T47D (cell line): ENCODE measurements at regions not wholly inside any gene's neighbourhood (a gene's known extent, or its start where the extent isn't known, plus 50 kb on each side); places are given as distances from the start of the nearest gene placed in this dataset.
"Not testable (repeated sequence)": the region's sequence is repeated elsewhere in the genome, so short reads cannot be mapped to it uniquely, and the experiment has no call there.

Experiments used
- DNase-seq, 2 experiments: peaks; one replicate each; pipeline versions ENCODE4 v3.0.0 to v3.0.0-alpha.2; 2011 to 2012; ENCODE audit warnings: low read depth in 1 of 2, low spot score in 1 of 2
- JUND ChIP-seq: IDR thresholded peaks from 2 replicates; pipeline ENCODE4 v1.6.1; 2012; ENCODE audit warnings: low read depth
- in situ Hi-C: cut with HindIII; loops from 2 replicates; pipeline ENCODE4 v1.10.0; 2016; ENCODE audit warnings: low sequenced_read_pairs, low pct_unique_long_range_greater_than_20kb

DNA sequence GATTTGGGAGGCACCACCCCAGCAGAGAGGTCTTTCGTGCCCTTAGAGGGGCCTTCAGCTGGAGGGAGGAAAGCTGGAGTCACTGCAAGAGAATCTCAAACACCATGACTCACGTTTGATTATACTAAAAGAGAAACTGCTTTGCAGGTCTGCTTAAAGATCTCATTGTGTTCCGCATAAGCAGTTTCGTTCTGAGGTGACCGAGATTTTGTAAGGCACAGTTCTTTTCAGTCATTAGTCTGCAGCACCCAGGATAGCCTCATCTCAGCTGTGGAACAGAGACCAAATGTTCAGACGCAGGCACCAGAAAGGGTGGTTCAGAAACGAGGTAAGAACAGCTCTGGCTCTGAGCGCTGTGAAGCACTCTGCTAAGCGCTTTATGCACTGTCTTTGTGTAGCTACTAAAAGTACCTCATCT is 71.2 kb upstream of the GTF3A start:
- in situ Hi-C loops: no loop called here
- no peak for DNase-seq

DNA sequence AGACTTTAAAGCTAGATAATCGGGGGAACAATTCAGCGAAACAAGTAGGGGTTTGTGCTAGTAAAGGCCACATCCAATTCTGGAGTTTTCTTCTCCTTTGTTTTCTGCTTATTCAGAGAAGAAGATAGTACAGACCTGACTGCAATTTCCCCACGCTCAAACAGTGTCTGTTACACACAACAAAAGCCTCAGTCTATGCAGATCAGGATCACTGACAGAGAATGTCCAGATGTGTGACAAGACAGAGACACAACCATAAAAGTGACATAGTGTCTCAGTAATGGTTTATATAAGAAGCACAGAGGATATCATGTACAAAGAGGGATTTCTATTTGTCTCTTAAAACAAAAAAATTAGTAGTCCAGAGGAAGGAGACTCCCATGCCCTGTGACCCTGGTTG is 70.7 kb upstream of the GTF3A start:
- TF ChIP-seq JUND: no peak
- in situ Hi-C loops: no loop called here
- no peak for DNase-seq

More for the DNA sequence above, 71.2 kb upstream of the GTF3A start:
- TF ChIP-seq JUND: no peak

DNA sequence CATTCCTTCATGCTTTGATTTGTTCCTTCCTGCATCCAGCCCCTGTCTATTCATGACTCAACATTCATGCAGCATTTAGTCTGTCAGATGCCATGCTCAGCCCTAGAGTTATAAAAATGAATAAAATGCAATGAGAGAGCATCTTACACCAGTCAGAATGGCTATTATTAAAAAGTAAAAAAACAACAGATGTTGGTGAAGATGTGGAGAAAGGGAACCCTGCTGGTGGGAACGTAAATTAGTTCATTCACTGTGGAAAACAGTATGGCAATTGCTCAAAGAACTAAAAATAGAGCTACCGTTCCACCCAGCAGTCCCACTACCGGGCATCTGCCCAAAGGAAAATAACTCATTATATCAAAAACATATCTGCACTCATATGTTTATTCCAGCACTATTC is 70.0 kb upstream of the GTF3A start:
- in situ Hi-C loops: no loop called here
- TF ChIP-seq JUND: no peak
- no peak for DNase-seq

DNA sequence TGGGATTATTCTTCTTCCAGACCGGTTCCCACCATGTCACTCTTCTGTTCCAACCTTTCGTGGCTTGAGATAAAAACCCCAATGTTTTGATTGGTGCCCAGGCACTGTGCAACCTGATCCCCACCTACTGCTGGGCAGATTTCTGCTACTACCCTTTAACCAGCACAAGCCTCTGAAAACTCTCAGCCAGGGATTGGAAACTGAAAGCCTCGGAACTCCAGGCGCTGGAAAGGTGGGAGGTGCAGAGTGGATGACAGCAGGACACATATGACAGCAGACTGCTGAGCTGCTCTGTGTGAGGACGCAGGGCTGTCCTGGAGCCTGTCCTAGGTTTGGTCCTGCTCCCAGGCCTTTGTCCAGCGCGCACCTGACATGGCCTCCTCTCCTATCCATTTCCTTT is 68.5 kb upstream of the GTF3A start:
- no peak for TF ChIP-seq JUND
- in situ Hi-C loops: no loop called here
- no peak for DNase-seq

DNA sequence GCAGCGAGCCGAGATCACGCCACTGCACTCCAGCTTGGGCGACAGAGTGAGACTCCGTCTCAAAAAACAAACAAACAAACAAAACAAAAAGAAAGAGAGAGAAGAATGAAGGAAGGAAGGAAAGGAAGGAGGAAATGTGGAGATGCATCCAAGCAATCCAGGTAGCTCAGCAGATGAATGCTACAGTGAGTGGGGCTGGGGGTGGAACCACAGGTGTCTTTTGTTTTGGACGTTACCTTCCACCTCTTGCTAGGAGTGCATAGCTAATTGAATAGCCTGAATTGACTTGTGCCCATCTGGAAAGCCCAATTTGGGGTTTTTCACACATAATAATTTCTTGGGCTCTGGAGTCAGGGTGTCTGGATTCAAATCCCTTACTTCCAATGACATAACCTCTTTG is 66.0 kb upstream of the GTF3A start:
- in situ Hi-C loops: no loop called here
- no peak for TF ChIP-seq JUND
- DNase-seq: no peak

DNA sequence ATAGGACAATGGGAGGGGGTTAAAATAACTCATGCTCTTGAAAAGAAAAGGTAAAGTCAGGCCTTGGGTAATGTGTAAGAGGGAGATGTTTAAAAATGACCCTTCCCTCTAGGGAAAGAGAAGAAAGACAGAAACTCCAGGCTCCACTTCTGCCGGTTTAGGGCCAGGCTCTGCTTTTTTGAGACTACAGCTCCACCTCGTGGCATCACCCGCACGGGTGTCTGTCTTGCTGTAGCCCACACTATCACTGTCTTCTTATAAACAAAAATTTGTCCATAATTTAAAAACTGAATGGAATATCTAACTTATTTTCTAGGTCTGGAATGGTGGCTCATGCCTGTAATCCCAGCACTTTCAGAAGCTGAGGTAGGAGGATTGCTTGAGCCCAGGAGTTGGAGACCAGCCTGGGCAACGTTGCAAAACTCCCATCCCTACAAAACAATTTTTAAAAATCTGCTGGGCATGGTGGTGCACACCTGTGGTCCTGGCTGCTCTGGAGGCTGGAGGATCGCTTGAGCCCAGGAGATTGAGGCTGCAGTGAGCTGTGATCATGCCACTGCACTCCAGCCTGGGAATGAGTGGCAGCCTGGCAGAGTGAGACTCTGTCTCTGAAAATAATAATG is 65.1 kb upstream of the GTF3A start:
- no peak for TF ChIP-seq JUND
- in situ Hi-C loops: no loop called here
- DNase-seq: peak; percentile 60 to 61

DNA sequence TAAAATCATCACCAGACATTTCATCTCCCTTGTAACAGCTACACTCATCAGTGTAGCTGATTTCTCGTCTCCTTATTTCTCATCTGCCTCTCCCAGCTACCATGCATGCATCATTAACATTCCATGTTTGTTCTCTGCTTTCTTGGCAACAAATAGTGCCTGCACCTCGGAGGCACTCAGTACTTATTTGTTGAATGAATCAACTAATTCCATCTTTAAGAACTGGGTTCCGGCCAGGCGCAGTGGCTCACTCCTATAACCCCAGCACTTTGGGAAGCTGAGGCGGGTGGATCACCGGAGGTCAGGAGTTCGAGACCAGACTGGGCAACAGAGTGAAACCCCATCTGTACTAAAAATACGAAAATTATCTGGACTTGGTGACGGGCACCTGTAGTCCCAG is 63.9 kb upstream of the GTF3A start:
- peak in 1 of 2 experiments; percentile 42 for DNase-seq
- no peak for TF ChIP-seq JUND
- in situ Hi-C loops: no loop called here

DNA sequence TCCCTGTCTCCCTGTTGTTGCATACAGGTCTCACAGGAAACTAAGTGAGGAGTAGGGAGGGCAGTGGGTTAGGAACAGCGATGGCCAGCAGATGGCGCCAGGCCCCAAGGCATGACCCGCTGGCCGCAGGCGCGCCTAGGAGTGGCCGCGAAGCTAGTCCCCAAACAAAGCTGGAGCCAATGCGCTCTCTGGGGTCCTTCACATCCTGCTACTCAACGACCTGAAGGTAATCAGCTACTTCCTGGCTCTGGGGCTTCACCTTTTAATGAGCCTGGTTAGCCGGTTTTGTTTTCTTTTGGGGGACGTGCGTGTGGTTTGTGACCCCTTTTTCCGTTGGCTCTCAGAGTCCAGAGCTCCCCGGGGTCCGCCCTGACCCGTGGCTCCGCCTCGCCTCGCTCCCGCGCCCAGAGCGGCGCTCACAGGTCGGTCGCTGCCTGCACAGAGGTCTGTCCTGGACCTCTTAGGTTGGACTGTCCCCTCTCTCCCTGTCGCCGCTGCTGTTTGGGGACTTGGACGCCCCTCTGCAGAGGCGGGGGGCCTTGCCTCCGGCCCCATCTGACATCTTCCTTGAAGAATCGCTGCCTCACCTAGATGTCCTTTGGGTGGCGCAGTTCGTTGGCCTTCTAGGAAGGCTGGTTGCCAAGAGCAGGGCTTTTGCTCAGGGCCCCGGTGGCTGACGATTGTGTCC is 62.2 kb upstream of the GTF3A start:
- no peak for TF ChIP-seq JUND
- peak; percentile 76 to 80 for DNase-seq
- in situ Hi-C loops: no loop called here

DNA sequence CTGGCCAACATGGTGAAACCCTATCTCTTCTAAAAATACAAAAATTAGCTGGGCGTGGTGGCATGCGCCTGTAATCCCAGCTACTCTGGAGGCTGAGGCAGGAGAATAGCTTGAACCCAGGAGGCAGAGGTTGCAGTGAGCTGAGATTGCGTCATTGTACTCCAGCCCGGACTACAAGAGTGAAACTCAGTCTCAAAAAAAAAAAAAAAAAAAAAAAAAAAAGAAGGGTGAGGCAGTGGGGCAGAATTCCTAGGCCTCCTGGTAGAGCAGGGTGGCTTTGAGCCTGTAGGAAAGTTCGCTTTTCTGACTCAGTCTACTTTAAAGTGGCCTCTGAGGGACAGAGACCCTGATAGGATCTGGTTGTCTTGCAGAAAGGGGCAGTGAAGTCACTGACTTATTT is 60.8 kb upstream of the GTF3A start:
- DNase-seq, in situ Hi-C loops: not testable (repeated sequence)

DNA sequence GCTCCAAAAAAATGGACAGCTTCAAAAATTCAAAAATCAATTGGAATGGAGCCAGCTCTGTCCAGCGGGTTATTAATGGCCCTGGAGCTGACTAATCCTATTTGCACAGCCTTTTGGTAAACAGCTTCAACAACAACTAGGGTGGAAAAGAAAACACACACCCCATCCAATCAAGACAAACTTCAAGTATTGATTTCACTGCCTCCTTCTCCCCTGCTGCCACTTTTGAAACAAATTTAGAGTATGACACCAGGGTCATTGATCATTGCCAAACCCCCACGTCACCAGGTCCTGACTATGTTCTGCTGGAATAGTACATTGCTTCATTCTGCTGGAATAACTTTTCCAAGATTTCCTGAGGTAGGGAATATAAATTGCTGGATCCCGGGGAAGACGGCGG is 56.8 kb upstream of the GTF3A start:
- no peak for TF ChIP-seq JUND
- DNase-seq: no peak
- in situ Hi-C loops: no loop called here

DNA sequence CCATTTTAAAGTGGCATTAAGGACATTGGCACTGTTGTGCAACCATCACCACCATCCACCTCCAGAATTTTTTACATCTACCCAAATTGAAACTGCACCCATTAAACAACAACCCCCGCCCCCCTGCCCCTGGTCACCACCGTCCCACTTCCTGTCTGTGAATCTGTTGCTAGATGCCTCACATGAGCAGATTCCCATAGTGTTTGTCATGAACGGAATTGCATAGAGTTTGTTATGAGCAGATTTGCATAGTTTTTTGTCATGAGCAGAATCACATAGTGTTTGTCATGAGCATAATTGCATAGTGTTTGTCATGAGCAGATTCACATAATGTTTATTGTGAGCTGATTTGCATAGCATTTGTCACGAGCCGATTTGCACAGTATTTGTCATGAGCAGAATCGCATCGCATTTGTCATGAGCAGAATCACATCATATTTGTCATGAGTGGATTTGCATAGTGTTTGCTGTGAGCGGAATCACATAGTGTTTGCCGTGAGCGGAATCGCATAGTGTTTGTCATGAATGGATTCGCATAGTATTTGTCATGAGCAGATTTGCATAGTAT is 54.0 kb upstream of the GTF3A start:
- in situ Hi-C loops: no loop called here
- TF ChIP-seq JUND: no peak
- no peak for DNase-seq

DNA sequence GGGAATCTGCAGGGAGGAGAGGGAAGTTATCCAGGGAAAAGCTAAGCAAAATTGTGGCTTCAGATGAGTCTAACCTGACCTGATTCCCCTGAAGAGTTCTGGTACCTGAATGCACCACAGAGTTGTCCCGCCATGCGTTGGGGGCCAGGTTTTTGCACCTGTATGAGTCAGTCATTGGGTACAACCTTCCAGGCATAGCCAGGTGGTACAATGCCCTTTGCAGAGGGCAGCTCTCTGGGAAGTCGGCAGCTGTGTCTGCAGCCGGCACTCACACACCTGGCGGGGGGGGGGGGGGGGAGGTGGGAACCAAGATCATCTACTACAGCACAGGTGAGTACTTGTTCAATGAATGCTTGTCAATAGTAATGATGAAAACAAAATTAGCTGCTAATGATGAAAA is 52.5 kb upstream of the GTF3A start:
- TF ChIP-seq JUND: no peak
- DNase-seq: no peak
- in situ Hi-C loops: no loop called here

DNA sequence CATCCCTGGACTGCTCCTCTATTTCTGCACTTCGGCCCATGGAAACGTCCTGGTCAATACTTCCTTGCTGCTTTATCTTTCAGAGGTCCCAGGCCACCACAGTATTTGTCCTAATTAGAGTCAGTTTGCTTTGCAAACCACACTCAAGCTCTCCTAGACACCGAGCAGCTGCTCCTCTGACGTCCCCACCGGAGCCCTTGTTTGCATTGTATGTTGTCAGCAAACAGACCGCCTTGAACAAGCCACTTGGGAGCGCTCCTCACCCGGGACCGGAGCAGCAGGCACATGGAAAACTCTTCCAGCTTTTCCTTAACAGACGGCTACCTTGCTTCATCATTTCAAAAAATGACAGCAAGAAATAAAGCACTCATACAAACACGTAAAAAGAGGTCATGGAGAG is 51.5 kb upstream of the GTF3A start:
- TF ChIP-seq JUND: no peak
- DNase-seq: peak in 1 of 2 experiments; percentile 48
- in situ Hi-C loops: no loop called here

DNA sequence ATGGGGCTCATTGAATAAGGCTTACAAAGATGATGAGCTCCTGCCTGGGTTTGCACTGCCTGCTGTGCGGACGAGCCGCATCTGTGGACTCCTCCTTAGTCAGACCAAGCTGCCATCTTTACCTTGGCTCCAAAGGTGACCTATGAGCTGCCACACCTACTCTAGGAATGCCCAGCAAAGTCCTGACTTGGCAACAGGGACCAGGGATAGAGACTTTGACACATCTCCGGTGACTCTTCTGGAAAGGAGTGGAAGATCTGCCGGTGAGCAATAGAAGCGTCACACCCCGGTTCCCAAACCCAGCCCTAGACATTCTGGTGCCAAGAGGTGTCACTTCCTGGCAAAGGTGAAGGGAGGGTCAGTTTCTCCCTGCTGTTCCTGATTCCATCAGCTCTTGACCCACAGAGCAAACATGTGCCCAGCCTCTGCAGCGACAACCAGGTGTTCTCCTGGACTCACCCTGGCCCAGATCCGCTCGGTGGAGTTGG is 50.2 kb upstream of the GTF3A start:
- TF ChIP-seq JUND: no peak
- in situ Hi-C loops: no loop called here
- DNase-seq: no peak
